Dedifferentiated amniotic fluid mesenchymal stem cell (primary cell): ENCODE measurements at regions not wholly inside any gene's neighbourhood (a gene's known extent, or its start where the extent isn't known, plus 50 kb on each side); places are given as distances from the start of the nearest gene placed in this dataset.

Source experiments
- DNase-seq: peaks from one replicate; pipeline ENCODE4 v3.0.0-alpha.2; 2016; ENCODE audit errors: extremely low spot score

DNA sequence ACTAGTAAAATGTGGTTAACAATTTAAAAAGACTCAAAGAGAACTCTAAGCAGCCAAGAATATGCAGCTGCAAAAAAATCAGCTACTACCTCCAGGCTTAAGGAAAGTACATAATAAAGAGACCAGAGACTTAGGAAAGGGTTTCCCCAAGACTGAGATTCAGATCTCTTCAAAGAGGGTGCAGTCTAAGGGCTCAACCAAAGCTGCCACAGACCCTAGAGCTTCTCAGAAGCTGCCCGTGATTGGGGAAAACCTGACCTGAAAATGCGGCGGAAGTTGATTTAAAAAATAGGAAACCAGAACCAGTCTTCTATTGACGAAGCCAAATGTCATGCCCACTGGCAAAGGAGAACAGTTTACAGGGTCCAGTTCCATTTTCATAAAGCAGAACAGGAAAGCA is 516.8 kb upstream of the MARCKS start:
- DNase-seq, result no peak

DNA sequence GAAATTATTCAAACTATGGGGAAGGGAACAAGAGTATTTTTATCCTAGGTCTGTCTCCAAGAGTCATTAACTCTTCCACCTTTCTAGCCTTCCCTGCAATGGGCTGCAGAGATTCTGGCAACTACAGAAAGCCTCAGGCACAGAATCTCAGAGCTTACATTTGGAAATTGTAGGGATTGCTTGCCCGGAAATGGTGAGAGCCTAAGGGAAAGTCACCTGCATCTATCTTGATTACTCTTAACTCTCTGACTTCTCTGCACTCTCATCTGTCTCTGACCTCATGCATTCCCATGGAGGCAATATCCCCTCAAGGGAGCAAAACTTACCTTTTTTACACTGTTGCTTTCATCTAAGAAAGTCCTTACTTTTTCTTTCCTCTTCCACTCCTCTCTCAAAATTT is 513.2 kb upstream of the MARCKS start:
- DNase-seq, result no peak

DNA sequence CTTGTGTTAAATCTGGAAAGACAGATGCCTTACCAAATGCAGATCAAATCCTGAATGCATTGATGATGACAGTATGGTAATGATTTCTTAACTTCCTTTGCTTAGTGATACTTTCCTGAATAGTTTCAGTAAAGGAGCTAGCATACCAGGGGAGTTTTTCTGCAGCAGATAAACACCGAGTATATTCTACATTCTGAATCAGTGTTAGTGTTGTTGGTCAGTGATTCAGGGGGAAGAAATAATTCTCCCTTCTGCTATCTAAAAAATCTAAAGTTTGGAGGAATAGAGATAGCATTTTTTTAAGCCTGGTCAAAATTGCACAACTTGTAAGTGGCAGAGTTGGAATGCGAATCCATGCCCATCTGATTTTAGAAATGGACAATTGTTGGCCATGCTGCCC is 512.2 kb upstream of the MARCKS start:
- no peak for DNase-seq

DNA sequence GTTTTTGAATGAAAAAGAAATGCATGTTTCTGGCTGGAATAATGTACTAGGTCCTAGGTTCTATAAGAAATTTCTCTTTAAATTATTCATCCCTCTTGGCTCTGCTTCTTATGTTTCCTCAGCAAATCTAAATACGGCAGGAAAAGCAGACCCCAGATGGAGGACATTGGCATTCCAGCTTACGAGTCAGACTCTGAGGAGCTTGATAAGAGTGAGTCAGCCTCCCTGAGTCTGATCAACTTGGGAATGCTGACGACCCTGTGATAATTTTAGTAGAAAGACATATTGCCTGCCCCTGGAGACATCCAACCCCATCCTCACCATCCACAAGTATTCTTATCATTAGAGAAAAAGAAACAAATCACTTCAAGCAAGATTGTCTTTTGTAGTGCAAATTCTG is 509.7 kb upstream of the MARCKS start:
- no peak for DNase-seq

DNA sequence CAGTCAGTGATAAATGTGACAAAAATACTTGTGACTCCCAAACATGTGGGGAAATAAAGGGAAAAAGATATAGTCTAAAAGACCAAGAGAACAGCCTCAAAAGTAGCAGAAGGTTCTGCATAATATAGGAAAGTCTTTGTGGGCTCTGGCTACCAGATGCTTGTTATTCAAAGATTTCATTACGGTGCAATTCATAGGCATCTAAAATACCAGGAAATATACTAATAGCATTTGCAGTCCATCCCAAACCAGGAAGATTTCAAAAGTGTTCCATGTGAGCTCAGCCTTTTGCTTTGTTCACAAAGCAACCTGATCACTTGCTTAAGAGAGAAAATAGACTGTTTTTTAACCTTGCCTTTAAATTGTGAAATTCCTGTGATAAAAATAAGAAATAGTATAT is 506.7 kb upstream of the MARCKS start:
- no peak for DNase-seq

DNA sequence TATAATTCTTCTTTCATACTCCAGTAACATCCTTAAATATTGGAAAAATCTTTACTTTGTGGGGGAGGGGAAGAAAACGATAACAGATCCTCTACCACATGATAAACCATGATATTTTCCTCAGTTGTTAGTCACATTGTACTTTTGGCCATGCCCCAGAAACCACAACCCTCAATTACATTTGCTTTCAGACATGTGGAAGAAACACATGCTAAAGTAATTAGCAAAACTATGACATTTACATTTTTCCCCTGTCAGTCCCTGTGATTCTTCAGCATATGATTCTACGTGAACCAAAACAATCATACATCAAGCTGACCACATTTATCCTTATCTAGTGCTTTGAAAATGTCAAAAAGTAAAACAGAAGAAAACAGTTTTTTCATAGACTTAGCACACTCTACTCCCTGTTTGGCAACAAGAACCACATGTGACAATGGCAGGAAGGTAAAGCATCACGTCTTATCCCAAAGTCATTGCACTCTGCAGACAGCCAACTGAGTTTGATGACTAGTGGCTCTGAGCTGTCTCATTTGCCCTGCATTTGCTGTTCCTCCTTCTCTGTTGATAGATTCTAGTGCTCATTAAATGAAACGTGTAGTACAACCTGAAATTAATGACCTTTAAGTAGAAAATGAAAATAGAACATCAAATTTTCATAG is 505.8 kb upstream of the MARCKS start:
- DNase-seq, result peak; percentile 78

DNA sequence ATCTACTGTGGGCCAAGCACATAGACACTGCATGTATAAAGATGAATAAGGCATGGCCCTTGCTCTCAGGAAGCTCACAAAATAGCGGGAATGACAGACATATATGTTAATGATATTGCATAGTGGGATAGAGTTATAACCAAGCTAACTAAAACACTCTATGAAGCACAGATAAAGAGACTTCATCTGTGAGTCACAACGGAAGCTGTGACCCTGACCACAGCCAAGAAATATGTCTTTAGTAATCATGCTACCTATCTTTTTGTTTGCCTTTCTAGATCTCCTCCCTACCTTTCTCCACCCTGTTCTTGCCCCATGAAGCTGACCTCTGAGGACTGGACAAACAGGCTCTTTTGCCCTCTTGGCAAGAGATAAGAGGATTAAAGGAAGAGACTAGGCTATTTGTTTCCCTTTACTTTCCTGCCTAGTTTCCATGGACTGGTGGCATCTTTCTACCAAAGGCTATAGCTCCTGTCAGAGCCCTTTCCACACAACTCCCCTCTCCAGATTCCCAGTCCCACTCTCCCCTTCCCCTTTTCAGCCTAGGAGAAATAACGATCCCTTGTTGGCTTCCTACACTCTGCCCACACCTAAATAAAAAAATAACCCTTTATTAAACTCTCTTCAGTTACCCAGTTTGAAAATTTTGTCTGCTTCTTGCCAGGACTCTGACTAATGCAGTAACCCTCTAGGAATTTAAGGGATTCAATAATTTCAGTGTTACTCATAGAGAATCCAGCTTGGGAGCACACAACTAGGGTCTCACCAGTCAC is 504.9 kb upstream of the MARCKS start:
- peak; percentile 78 for DNase-seq

DNA sequence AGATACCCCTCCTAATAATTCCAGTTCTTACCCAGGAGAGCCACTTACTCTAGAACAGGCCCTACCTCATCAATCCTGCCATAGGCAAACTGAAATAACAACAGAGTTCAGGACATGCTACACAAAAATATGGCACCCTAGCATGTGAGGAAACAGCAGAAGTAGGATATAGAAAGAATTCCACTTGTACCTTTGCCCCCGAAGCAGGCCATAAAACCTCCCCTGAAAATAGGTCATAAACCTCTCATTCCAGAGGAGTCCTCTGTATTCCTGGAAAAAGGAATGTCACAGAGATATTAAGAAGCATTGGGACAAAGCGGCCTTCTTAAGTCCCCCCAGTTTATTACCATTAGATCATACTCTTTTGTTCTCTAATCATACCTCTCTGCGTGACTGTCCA is 504.3 kb upstream of the MARCKS start:
- DNase-seq, result no peak

DNA sequence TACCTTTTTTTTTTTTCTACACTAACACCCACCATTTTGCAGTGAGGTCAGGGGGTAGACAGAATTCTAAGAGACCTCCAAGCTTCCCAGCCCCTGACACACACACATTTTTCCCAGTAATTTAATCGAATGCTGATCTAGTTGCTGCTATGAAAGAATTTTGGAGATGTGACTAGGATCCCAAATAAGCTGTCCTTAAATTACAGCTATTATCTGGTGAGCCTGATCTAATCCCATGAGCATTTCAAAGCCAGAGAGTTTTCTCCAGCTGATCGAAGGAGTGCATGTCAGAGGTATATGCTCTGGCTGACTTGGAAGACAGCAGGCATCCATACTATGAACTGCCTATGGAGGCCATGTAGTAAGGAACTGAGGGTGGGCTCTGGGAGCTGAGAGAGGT is 503.8 kb upstream of the MARCKS start:
- DNase-seq, result no peak

DNA sequence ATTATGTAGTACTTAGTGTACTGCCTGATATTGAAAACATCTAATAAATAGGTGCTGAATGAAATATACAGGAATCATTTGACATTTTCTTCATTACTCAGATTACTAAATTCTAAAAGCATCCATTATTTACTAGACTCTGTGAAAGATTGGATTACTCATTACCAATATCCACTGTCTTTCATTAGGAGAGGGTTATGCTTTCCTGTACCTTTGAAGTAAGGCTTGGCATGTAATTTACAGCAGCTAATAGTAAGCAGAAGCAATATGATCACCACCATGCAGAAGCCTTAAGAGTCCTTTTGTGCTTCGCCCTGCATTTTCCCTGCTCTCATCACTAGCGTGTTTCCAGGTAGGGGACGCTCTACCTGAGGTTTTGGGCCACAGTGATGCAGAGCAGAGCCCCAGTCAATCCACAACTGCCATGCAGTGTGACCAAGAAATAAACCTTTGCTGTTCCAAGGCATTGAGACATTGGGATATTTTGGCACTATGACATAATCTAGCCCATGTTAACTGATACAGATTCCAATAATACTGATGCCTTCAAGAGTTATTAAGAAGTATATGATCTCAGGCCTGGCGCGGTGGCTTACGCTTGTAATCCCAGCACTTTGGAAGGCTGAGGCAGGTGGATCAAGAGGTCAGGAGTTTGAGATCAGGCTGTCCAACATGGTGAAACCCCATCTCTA is 502.8 kb upstream of the MARCKS start:
- no peak for DNase-seq

DNA sequence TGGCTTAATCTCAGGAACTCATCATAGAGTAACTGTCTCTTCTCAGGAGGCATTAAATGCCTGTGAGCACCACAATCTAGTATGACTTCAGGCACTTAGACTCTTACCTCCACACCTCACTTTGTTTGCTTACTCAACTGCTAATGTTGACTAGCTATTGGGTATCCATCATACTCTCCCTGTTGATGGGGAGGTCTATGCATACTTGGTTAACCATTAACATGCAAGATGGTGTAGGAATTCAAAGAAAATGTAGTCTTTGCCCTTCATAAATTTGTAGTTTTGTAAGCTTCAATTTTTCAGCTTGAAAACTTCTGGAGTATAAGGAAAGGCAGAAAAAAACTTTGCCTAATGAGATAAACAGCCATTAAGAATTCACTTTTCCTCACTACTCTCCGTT is 501.0 kb upstream of the MARCKS start:
- DNase-seq, result no peak

DNA sequence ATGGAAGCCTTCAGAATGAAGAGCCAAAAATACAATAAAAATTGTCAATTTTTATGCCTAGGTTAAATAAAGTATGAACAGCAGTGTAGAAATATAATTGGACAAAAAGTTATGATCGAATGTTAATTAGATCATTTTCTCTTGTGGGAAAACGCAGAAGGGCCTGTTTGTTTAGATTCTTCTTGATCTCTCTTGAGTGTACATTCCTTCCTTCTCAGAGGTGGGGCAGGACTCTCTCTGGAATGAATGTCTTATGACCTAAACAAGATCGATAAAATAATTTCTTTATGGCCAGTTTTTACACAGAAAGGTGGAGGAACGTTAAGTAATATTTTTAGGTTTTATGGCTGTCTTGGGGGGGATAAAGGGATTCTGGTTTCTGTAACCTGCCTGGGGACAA is 500.1 kb upstream of the MARCKS start:
- no peak for DNase-seq

DNA sequence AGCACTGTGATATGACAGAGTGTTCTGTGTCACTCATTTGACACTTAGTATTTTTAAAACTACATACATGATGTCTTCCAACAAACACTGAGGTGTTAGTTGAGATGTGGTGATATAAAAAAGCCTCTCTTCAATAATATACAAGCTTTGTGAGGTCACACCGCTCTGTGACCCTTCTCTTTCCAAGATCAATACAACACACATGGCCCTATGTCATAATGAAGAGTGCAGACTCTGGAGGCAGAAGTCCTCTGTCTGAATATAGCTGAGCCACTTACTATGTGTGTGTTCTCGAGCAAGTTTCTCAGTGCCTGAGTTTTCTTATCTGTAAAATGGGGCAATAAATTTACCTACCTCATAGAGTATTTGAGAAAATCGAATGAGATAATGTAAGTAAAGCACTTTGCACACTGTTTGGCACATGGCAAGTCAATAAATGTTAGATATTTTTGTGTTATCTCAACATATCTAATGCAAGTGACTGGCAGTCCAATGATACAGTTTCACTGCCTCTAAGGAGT is 499.0 kb upstream of the MARCKS start:
- DNase-seq, result no peak

DNA sequence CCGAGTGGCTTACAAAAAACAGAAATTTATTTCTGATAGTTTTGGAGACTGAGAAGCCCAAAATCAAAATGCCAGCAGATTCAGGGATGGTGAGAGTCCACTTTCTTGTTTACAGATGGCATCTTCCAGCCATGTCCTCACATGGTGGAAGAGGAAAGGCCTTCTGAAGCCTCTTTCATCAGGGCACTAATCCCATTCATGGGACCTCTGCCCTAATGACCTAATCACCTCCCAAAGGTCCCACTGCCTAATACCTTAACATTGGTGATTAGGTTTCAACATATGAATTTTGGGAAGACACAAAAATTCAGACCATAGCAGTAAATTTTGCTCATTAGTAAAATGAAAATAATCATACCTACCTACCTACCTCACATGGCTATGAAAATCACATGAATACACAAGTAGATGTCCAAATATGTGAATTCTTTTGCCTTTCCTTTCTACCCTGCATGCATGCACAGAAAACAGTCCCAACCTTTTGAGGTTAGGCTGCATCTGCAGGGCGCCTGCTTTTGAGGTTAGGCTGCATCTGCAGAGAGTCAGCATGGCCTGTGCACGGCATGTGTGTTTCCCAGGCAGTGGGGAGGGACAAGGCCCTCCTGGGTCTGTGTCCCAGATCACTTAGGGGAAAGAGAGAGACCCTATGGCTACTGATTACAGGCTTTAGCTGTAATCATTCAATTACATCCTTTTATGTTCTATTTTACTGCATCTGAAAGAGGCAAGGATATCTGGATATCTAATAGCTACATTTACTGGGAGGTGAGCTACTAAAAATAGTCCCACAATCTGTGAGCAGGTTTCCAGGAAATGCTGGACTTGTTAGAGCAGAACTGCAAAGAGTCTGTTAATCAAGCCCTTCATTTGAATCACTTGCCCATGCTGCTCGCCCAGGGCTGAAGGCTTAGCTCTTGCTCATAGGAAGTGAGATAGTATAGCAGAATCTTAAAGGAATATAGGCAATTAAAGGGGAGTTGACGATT is 497.7 kb upstream of the MARCKS start:
- no peak for DNase-seq

DNA sequence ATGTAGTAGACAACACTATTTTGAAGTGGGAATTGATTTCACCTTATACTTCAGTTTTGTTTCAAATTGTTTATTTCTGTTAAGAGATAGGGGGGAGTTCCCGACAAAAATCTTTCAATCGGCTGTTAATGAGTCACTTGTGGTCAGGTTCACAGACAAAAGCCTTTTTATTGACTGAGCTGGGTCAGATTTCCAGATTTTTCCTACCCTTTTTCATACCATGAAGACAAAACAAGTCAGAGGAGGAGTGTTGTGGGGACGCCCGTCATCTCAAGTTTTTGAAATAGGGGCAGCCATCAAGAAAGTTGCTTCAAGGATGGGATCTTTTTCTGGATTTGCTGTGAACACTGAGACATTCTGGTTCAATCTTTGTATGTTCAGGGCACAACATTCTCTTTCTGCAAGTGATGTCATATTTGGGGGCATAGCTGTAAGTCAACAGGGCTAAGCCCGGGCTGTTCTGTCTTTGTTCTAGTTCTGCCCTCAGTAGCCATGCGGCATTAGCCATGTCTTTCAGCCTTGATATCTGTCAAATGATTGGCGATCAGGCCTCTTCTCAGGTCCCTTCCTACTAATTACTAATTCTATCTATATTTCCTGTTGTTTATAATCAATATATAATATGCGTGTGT is 496.0 kb upstream of the MARCKS start:
- no peak for DNase-seq

DNA sequence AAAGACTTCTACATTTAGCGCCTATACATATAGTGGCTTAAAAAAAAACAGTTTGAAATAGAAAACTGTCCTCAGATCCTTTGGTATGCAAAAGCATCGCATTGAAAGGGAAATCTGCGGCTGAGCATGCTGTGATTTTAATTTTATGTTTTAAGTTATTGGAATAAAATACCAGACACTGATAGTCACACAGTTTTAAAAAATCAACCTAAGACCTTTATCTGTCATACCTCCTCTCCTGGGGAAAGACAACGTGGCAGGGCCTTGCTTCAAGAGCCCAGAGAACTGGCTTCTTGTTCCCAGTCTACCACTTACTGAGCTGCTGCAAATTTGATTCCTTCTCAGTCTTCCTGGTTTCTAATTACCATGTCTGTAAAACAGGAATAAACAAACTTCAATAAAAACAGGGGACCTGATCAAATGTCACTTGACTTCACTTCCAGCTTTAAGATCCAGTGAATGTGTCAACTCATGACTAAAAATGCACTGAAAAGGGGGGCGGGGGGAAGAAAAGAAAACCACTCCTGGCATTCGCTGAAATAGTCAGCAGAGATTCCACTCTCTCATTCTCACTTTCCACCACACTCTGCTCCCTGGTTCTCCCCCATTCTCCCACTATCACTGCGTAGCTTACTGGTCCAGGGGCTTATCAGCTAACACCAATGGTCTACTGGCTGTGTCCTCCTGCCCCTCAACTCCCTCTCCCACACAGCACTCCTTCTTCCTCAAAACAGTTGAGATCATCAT is 494.7 kb upstream of the MARCKS start:
- peak; percentile 43 for DNase-seq

DNA sequence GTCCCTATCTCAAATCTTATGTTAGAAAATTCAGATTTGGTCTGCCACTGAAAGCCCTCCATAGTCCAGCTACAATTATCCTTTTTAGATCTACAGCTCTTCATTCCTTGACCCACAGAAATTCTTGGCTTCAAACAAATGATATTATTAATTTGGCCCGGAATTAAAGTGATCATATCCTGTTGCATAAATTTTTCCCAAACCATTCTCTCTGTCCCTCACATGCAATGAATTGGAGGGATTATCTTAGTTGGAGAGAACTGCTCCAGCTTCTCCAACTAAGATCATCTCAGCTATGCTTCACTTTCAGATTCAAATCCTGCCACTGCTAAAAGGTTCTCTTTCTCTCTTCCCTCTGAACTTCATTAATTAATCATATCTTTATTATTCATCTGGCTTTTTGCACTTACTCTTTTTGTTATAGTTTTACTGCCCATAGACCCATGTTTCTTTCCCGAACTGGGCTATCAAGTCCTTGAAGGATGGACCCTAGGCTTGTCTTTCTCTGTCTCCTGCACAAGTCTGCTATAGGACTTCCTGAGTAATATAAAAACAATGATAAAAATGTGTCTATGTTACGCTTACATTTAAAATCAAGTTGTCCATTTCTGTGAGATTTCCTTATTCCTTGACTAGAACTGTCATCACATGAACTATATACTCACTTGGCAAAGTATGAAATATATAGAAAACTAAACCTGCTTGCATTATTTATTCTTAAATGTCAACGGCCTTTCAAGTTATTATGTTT is 493.9 kb upstream of the MARCKS start:
- DNase-seq, result no peak

DNA sequence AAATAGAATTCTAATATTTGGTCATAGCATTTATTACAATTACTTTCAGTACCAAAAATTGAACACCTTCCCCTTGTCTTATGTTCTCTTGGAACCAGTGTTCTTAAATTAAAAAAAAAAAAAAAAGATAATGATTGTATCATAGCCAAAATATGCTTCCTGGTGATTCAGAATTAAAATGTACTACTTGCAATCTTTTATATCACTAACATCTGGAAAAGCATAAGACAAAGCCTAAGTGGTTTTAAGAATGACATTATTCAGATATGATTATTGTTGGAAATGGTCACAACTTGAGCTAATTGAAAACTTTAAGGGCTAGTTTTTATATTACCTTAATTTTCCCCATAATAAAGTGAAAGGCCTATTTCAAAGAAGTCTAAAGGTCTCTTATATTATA is 493.3 kb upstream of the MARCKS start:
- DNase-seq, result no peak

DNA sequence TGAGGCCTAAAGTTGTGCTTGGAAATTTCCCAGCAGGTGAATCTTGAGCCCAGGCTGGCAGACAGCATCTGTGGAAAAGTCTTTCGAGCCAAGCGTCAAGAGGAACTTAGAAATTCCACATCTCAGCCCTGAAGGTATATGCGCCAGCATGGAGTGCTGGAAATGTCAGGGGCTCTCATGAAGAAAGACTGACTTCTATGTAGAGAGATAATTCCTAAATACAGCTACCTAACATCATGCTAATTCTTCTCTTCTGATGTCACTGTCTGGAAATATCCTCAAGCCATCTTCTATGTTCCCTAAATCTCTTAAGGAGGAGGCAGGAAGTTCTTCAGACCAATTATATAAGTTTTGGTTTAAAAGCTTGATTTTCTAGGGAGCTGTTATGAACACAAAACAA is 492.4 kb upstream of the MARCKS start:
- no peak for DNase-seq

DNA sequence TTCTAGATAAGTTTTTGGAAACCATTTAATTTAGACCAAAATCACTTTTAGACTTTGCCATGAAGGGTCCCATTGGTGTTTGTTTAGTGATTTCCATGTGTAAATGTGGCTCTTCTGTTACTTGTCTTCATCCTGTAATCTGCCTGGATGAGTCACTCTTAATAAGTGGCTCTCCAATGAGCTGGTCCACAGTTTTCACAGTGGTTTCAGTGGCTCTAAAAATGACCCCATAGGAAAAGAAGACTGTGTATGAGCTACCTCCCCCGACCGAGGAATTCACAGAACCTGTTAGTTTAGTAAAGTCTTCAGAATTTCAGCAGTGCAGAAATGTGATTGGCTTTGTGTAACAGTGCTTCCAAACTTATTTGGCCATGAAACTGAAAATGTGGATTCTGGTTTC is 492.0 kb upstream of the MARCKS start:
- DNase-seq, result no peak
